WTC11 (cell line): ENCODE measurements at regions not wholly inside any gene's neighbourhood (a gene's known extent, or its start where the extent isn't known, plus 50 kb on each side); places are given as distances from the start of the nearest gene placed in this dataset.

Source experiments
- CREB1 ChIP-seq: sonication (generic); formaldehyde crosslinking; IDR thresholded peaks from 2 replicates; pipeline ENCODE4 v1.8.0; 2023; ENCODE audit warnings: mild to moderate bottlenecking, missing genetic modification reagents
- CTCF ChIP-seq: fragments of 200-600 bp; IDR thresholded peaks from 2 replicates; pipeline ENCODE4 v1.8.0; 2022; ENCODE audit warnings: antibody characterized with exemption
- ELF4 ChIP-seq: sonication (generic); formaldehyde crosslinking; IDR thresholded peaks from 2 replicates; pipeline ENCODE4 v1.8.1; 2022; ENCODE audit warnings: low read depth, mild to moderate bottlenecking, moderate library complexity, missing genetic modification reagents
- ETV6 ChIP-seq: sonication (generic); formaldehyde crosslinking; IDR thresholded peaks from 2 replicates; pipeline ENCODE4 v1.8.1; 2022; ENCODE audit warnings: mild to moderate bottlenecking, missing genetic modification reagents
- FOXK1 ChIP-seq: sonication (generic); formaldehyde crosslinking; IDR thresholded peaks from 2 replicates; pipeline ENCODE4 v1.8.0; 2022; ENCODE audit warnings: mild to moderate bottlenecking, moderate library complexity, missing genetic modification reagents
- FOXP1 ChIP-seq: sonication (generic); formaldehyde crosslinking; IDR thresholded peaks from 2 replicates; pipeline ENCODE4 v1.8.0; 2022; ENCODE audit warnings: missing genetic modification reagents, mild to moderate bottlenecking, moderate library complexity, borderline replicate concordance
- HMGXB4 ChIP-seq: sonication (generic); formaldehyde crosslinking; IDR thresholded peaks from 2 replicates; pipeline ENCODE4 v1.8.1; 2023; ENCODE audit warnings: mild to moderate bottlenecking, moderate library complexity, missing genetic modification reagents
- IRF2 ChIP-seq: sonication (generic); formaldehyde crosslinking; IDR thresholded peaks from 2 replicates; pipeline ENCODE4 v1.8.0; 2022; ENCODE audit warnings: low read depth, missing genetic modification reagents, borderline replicate concordance
- MLX ChIP-seq: sonication (generic); formaldehyde crosslinking; IDR thresholded peaks from 2 replicates; pipeline ENCODE4 v1.8.1; 2023; ENCODE audit warnings: mild to moderate bottlenecking, missing genetic modification reagents, moderate library complexity
- NR2C2 ChIP-seq: sonication (generic); formaldehyde crosslinking; IDR thresholded peaks from 2 replicates; pipeline ENCODE4 v1.8.0; 2022; ENCODE audit warnings: mild to moderate bottlenecking, missing genetic modification reagents
- TEAD4 ChIP-seq: sonication (generic); formaldehyde crosslinking; IDR thresholded peaks from 2 replicates; pipeline ENCODE4 v1.8.0; 2022; ENCODE audit warnings: mild to moderate bottlenecking, missing genetic modification reagents
- ZNF512 ChIP-seq: sonication (generic); formaldehyde crosslinking; IDR thresholded peaks from 2 replicates; pipeline ENCODE4 v1.8.1; 2022; ENCODE audit warnings: missing genetic modification reagents, borderline replicate concordance
- TF ChIP-seq, protein P1 (sequence below): sonication (generic); formaldehyde crosslinking; IDR thresholded peaks from 2 replicates; pipeline ENCODE4 v1.8.0; 2022; ENCODE audit warnings: mild to moderate bottlenecking, missing genetic modification reagents
- TF ChIP-seq, protein P2 (sequence below): sonication (generic); formaldehyde crosslinking; IDR thresholded peaks from 2 replicates; pipeline ENCODE4 v1.8.0; 2023; ENCODE audit warnings: mild to moderate bottlenecking, missing genetic modification reagents

DNA sequence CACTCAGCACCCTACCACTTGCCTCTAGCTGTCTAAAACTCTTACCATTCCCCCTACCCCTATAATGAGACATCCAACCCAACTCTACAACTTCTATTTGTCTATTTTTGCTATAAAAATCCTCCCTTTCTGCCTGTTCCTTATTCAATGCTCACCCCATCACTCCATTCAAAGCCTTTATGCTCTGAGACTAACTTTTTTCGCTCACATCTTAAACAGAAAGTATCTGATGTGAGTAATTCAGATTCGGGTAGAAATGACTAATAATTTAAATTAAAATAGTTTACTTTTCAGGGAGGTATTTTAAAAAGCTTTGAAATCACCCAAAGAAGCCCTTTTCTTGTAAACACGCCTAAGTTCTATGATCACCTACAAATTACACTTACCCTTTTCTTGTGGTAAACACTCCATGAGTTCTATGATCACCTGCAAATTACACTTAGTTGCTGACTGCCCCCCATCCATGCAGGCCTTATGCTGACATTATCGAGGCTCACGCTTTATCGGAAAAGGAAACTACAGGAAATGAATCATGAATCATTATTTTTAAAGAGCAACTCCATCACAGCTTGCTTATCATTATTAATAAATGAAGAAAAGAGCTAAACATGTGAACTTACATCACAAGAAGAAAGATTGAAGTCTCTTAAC, 168.7 kb upstream of the PPP1R2C start:
- no peak for TF ChIP-seq ETV6 (CRISPR knock-in tag)
- no peak for TF ChIP-seq CTCF
- TF ChIP-seq NR2C2 (CRISPR knock-in tag) = no peak
- no peak for TF ChIP-seq IRF2
- TF ChIP-seq ELF4 (CRISPR knock-in tag) = no peak
- no peak for TF ChIP-seq HMGXB4 (CRISPR knock-in tag)
- TF ChIP-seq FOXP1 (CRISPR knock-in tag) = no peak
- no peak for TF ChIP-seq ZNF512 (CRISPR knock-in tag)
- TF ChIP-seq, protein P1, sequence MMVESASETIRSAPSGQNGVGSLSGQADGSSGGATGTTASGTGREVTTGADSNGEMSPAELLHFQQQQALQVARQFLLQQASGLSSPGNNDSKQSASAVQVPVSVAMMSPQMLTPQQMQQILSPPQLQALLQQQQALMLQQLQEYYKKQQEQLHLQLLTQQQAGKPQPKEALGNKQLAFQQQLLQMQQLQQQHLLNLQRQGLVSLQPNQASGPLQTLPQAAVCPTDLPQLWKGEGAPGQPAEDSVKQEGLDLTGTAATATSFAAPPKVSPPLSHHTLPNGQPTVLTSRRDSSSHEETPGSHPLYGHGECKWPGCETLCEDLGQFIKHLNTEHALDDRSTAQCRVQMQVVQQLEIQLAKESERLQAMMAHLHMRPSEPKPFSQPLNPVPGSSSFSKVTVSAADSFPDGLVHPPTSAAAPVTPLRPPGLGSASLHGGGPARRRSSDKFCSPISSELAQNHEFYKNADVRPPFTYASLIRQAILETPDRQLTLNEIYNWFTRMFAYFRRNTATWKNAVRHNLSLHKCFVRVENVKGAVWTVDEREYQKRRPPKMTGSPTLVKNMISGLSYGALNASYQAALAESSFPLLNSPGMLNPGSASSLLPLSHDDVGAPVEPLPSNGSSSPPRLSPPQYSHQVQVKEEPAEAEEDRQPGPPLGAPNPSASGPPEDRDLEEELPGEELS = no peak
- no peak for TF ChIP-seq MLX
- no peak for TF ChIP-seq CREB1 (CRISPR knock-in tag)
- TF ChIP-seq, protein P2, sequence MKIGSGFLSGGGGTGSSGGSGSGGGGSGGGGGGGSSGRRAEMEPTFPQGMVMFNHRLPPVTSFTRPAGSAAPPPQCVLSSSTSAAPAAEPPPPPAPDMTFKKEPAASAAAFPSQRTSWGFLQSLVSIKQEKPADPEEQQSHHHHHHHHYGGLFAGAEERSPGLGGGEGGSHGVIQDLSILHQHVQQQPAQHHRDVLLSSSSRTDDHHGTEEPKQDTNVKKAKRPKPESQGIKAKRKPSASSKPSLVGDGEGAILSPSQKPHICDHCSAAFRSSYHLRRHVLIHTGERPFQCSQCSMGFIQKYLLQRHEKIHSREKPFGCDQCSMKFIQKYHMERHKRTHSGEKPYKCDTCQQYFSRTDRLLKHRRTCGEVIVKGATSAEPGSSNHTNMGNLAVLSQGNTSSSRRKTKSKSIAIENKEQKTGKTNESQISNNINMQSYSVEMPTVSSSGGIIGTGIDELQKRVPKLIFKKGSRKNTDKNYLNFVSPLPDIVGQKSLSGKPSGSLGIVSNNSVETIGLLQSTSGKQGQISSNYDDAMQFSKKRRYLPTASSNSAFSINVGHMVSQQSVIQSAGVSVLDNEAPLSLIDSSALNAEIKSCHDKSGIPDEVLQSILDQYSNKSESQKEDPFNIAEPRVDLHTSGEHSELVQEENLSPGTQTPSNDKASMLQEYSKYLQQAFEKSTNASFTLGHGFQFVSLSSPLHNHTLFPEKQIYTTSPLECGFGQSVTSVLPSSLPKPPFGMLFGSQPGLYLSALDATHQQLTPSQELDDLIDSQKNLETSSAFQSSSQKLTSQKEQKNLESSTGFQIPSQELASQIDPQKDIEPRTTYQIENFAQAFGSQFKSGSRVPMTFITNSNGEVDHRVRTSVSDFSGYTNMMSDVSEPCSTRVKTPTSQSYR (CRISPR knock-in tag) = no peak
- no peak for TF ChIP-seq FOXK1
- no peak for TF ChIP-seq TEAD4 (CRISPR knock-in tag)
